ENCODE measurements at regions not wholly inside any gene's neighbourhood (a gene's known extent, or its start where the extent isn't known, plus 50 kb on each side); places are given as distances from the start of the nearest gene placed in this dataset.
"Not testable (repeated sequence)": the region's sequence is repeated elsewhere in the genome, so short reads cannot be mapped to it uniquely, and the experiment has no call there.

DNA sequence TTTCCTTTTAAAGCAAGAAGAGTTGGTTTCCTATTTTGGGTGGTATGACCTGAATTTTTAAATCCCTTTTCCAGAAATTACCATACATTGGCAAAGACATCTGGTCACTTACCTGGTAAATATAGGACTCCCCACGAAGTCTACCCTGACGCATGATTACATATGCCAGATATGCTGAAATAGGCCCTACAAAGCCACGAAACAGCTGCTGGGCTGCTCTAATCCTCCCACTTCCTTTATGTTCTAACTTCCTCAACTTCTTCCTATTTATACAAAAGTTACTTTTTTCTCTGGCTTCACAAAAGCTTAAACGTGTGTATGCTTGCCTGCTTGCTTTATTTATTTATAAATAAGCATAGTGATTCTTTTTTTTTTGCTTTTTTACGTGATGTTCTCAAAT lies 186.0 kb upstream of the EPHA4 start:
- no peak for DNase-seq

GRCh38 chr2:221753401-221753800 lies 181.3 kb upstream of the EPHA4 start:
- DNase-seq = no peak

DNA sequence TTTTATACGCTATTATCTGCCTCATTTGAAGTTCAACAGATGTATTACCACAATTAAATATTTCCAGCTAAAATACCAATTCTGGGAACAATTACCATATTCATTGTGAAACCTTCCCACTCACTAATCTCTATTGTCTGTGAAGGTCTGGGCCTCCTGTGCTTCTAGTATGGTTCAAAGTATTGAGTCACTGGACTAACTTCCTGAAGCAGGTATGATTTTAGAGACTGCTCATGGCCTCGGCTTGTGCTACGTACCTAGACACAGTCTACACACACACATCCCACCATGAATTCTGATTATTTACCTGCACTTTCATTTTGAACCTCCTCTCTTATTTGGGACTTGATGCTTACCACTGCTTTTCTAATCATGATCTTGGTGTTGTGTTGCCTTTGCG lies 180.7 kb upstream of the EPHA4 start:
- no peak for DNase-seq

DNA sequence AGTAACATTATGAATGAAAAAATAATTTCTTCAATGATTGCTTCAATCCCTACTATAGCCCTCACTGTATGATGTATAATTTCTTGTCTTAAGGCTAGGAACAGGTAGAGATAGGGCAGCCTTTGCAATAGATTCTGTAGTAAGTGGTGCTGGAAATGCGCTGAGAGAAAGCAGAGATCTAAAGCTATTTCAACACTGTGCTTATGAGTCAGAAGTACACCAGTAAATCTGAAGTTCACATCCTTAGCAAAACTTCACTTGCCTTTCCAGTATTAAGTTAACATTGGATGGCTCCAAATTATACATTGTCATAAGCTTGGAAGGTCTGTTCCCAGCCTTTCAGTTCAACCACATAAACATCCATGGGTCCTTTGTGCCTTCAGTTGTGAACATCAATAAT lies 178.2 kb upstream of the EPHA4 start:
- DNase-seq = no peak

- DNase-seq = no peak
Measured at GRCh38 chr2:221747289-221747972, 175.3 kb upstream of the EPHA4 start.

- DNase-seq = no peak
Measured at GRCh38 chr2:221741496-221742211, 169.6 kb upstream of the EPHA4 start.

- no peak for DNase-seq
Measured at GRCh38 chr2:221731432-221732145, 159.5 kb upstream of the EPHA4 start.

GRCh38 chr2:221726894-221727513 lies 154.9 kb upstream of the EPHA4 start:
- DNase-seq = peak; percentile 37

GRCh38 chr2:221724631-221725203 lies 152.6 kb upstream of the EPHA4 start:
- DNase-seq = peak; percentile 28

GRCh38 chr2:221724117-221724516 lies 152.0 kb upstream of the EPHA4 start:
- not testable (repeated sequence) for DNase-seq

- no peak for DNase-seq
Measured at GRCh38 chr2:221716426-221717303, 144.6 kb upstream of the EPHA4 start.

DNA sequence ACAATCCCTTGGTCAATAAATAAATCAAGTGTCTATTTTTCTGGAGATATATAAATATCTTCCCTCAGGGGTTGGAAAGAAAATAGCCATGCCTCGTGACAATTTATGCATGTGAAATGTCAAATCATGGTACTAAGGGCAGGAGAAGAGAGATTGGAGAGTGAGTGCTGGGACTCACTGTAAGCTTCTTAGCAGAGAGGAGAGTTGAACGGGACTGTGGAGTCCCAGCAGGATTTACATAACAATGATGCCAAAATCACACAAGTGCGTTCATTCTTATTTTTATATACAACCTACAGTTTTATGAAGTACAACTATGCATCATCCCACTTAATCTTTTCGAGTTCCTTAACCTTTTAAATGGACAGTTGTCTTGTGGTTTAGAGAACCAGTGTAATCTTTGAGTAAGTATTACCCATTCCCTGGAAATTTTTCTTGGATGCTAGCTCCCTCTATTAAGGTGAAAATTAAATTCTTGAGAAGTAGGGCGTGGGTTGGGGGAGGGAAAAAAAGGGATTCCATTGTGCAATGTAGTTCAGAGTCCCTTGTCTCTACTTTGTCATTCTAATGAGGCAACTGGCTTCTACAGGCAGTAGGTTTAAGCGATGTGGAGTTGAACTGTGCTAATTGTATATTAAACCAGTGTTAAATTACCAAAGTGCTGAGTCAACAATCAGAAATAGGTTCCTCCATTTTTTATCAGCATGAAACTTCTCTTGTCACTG lies 143.6 kb upstream of the EPHA4 start:
- no peak for DNase-seq

- no peak for DNase-seq
Measured at GRCh38 chr2:221710744-221711143, 138.6 kb upstream of the EPHA4 start.

- no peak for DNase-seq
Measured at GRCh38 chr2:221708902-221709301, 136.8 kb upstream of the EPHA4 start.

DNA sequence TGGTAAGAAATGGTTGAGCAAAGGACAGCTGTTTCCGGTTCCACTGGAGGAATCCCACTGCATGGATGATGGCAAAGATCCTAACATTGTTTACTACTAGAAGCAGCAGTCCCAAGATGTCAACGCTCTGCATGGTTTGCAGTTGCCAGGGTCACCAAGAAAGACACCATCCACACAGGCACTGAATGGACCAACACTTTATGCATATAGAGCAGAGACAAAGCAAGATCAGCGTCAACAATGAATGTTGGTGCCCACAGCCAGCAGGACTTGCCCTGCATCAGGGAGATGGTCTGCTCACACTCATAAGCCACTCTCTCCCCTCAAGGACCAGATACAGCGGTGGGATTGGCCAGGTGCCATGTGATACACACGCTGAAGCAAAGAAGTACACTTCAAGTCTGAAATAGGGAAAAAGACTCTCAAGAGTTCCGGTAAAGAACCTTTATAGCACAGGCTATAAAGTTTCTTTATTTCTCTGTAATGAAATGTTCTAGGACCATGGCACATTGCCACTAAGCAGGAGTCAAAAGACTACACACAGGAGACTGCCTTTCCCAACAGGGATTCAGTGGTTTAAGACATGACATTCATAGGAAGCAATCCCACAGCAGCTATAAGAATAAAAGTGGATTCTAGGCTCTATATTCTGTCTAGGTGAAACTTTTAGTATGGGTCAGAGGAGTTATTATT lies 133.2 kb upstream of the EPHA4 start:
- no peak for DNase-seq

GRCh38 chr2:221704442-221704841 lies 132.3 kb upstream of the EPHA4 start:
- no peak for DNase-seq

DNA sequence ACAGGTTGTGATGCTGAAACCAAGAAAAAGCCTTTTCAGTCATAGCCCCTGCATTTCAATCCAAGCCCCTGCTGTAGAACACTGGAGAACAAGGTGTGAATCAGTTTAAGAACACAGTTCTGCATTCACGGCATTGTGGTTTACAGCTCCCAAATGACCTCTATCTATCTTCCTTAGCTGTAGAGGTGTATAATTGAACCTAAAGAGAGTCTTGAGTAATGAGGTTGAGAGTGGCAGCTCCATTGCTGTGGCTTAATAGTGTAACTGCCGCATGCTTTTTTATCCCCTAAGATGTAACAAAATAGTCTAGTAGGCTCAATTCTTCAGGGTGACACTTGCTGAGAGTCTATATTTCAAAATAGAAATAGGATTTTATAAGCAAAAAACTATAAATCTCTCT lies 121.3 kb upstream of the EPHA4 start:
- DNase-seq = no peak

DNA sequence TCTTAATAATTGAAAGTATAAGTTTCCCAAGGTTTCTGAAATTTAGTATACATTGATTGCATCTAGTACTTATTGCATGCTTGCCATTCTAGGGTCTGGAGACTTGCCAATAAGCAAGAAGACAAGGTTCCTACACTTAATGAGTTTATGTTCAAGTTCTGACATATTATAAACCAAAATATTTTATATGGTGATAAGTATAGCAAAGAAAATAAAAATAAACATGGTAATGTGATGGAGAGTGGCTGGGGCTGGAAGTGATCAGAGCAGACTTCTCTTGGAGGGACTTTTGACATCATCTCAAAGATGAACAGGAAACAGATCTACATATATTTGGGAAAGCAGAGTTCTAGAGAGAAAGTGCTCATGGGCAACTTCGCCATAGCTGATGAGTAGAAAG lies 119.5 kb upstream of the EPHA4 start:
- DNase-seq = no peak

- no peak for DNase-seq
Measured at GRCh38 chr2:221689140-221689539, 117.0 kb upstream of the EPHA4 start.

DNA sequence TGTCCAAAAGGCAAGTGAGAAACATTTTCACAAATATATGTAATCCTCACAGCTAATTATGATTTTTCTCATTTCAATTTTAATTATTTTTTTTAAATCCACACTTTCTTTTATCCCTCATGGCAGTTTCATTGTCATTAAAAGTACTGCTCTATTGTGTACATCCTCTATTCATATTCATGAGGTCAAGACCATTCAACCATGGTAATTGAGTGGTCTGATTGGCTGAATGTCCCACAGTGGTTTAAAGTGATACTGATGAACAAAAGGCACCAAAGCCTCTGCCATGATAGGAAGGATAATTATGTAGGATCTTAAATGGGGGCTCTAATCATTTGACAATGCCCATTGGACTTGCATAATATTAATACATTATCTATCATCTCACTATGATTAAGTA lies 108.4 kb upstream of the EPHA4 start:
- peak; percentile 76 for DNase-seq

DNA sequence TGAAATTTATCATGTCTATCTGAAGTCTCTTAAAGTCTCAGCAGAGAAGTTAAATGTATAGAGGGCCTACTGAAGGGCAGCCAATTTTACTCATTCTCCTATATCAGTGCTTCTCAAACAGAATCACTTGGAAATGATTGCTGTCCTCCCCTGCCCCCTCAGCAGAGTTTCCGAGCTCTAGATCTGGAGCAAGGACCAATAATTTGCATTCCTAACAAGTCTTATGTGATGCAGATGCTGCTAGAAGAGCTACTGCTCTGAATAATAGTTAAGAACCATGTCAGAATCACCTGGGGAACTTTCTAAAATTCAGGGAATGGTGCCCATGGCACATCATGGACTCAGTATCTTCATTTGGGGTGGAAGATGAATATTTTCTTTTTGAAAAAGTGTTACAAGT lies 105.6 kb upstream of the EPHA4 start:
- DNase-seq = no peak
